GM23248 (cell line): ENCODE measurements at regions not wholly inside any gene's neighbourhood (a gene's known extent, or its start where the extent isn't known, plus 50 kb on each side); places are given as distances from the start of the nearest gene placed in this dataset.

Experiments used
- EZH2 ChIP-seq: fragments of 200-600 bp; sonication (generic); IDR thresholded peaks from 2 replicates; pipeline ENCODE4 v1.6.1; 2018; ENCODE audit warnings: antibody characterized with exemption, mild to moderate bottlenecking; ENCODE audit not compliant: insufficient read depth, poor library complexity, severe bottlenecking
- EZH2phosphoT487 ChIP-seq: fragments of 200-600 bp; sonication (generic); IDR thresholded peaks from 2 replicates; pipeline ENCODE4 v1.6.1; 2018; ENCODE audit warnings: antibody characterized with exemption, moderate library complexity, mild to moderate bottlenecking, low read depth; ENCODE audit not compliant: insufficient read depth

- TF ChIP-seq EZH2 (no peak), EZH2phosphoT487 (no peak)
Measured at GRCh38 chr3:76308541-76308940, 523.2 kb upstream of the ZNF717 start.
